ENCODE measurements at regions not wholly inside any gene's neighbourhood (a gene's known extent, or its start where the extent isn't known, plus 50 kb on each side); places are given as distances from the start of the nearest gene placed in this dataset.

DNA sequence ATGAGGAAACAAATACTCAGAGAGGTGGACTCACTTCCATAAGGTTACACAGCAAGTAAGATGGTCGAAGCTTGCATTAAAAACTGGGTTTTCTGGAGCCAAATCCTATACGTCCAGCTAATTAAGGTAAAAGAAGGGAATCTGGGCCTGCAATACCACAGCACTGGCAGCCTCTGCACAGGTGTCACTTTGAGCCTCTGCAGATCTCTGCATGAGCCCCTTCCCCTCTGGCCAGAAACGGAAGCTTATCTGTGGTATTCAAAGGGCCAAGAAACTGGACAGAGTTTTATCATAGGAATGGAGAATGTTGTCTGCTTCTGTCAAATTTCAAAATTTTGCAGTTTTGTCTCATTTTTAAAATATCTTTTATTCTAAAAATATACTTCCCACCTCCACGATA lies 76.1 kb downstream of the OSR1 start:
- no peak overlapping the region for H2AK9ac ChIP-seq (replicated peaks; ENCODE audit: low read depth, low read length, poor library complexity)
- no peak overlapping the region for H3K27ac ChIP-seq (ENCODE audit: insufficient read depth, low read length)
- H2BK20ac ChIP-seq (ENCODE audit: low read depth, low read length) = no peak overlapping the region
- ChIA-PET CTCF (no interaction called here), POLR2A (ENCODE audit: unreplicated experiment) (no interaction called here)
- H3K18ac ChIP-seq (ENCODE audit: low read depth, low read length) = no peak overlapping the region
- no peak overlapping the region for H4K5ac ChIP-seq (ENCODE audit: low read depth, low read length)
- no peak overlapping the region for H2BK120ac ChIP-seq (ENCODE audit: low read depth, low read length)
- H3K4ac ChIP-seq (ENCODE audit: low read depth, low read length) = no peak overlapping the region
- no peaks in the 10 kb centered on the region for H3K79me1 ChIP-seq (ENCODE audit: low read depth in 1 of 2, low read length in 2 of 2)
- TF ChIP-seq SMC3 (IDR thresholded peaks at IDR 0.05; ENCODE audit: low read depth, low read length) (no peak), BHLHE40 (IDR thresholded peaks at IDR 0.05; ENCODE audit: low read depth, low read length) (no peak), CHD1 (IDR thresholded peaks at IDR 0.05; ENCODE audit: low read depth, low read length) (no peak), MXI1 (IDR thresholded peaks at IDR 0.05; ENCODE audit: borderline replicate concordance, low read depth, low read length) (no peak), NFE2L2 (IDR thresholded peaks at IDR 0.05; ENCODE audit: low read depth, low read length) (no peak), RFX5 (IDR thresholded peaks at IDR 0.05; ENCODE audit: low read depth, low read length) (no peak), RCOR1 (IDR thresholded peaks at IDR 0.05; ENCODE audit: insufficient replicate concordance, low read length) (no peak), CEBPB (IDR thresholded peaks at IDR 0.05; ENCODE audit: low read depth, low read length) (no peak), MAFK (IDR thresholded peaks at IDR 0.05; ENCODE audit: low read depth, low read length) (no peak), FOS (IDR thresholded peaks at IDR 0.05; ENCODE audit: low read depth, low read length) (no peak), MAZ (IDR thresholded peaks at IDR 0.05; ENCODE audit: borderline replicate concordance, low read depth, low read length) (no peak), POLR2A (IDR thresholded peaks at IDR 0.05; ENCODE audit: low read depth, low read length) (no peak), RAD21 (IDR thresholded peaks at IDR 0.05; ENCODE audit: low read length) (no peak)
- TF ChIP-seq, protein P1, sequence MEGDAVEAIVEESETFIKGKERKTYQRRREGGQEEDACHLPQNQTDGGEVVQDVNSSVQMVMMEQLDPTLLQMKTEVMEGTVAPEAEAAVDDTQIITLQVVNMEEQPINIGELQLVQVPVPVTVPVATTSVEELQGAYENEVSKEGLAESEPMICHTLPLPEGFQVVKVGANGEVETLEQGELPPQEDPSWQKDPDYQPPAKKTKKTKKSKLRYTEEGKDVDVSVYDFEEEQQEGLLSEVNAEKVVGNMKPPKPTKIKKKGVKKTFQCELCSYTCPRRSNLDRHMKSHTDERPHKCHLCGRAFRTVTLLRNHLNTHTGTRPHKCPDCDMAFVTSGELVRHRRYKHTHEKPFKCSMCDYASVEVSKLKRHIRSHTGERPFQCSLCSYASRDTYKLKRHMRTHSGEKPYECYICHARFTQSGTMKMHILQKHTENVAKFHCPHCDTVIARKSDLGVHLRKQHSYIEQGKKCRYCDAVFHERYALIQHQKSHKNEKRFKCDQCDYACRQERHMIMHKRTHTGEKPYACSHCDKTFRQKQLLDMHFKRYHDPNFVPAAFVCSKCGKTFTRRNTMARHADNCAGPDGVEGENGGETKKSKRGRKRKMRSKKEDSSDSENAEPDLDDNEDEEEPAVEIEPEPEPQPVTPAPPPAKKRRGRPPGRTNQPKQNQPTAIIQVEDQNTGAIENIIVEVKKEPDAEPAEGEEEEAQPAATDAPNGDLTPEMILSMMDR (conservative IDR thresholded peaks at IDR 0.05; ENCODE audit: low read depth, low read length) = no peak
- TF ChIP-seq, protein P2, sequence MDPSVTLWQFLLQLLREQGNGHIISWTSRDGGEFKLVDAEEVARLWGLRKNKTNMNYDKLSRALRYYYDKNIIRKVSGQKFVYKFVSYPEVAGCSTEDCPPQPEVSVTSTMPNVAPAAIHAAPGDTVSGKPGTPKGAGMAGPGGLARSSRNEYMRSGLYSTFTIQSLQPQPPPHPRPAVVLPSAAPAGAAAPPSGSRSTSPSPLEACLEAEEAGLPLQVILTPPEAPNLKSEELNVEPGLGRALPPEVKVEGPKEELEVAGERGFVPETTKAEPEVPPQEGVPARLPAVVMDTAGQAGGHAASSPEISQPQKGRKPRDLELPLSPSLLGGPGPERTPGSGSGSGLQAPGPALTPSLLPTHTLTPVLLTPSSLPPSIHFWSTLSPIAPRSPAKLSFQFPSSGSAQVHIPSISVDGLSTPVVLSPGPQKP (IDR thresholded peaks at IDR 0.05; ENCODE audit: borderline replicate concordance, low read depth, low read length) = no peak
- TF ChIP-seq, protein P3, sequence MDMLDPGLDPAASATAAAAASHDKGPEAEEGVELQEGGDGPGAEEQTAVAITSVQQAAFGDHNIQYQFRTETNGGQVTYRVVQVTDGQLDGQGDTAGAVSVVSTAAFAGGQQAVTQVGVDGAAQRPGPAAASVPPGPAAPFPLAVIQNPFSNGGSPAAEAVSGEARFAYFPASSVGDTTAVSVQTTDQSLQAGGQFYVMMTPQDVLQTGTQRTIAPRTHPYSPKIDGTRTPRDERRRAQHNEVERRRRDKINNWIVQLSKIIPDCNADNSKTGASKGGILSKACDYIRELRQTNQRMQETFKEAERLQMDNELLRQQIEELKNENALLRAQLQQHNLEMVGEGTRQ (IDR thresholded peaks at IDR 0.05; ENCODE audit: low read depth, low read length) = no peak
- H3K36me3 ChIP-seq (ENCODE audit: control insufficient read depth, insufficient read depth, low read length) = no peaks in the 10 kb centered on the region
- H3K4me2 ChIP-seq (ENCODE audit: low read depth, low read length) = no peak overlapping the region
- H3K56ac ChIP-seq (ENCODE audit: extremely low read depth, insufficient read depth, low read length) = no peak overlapping the region
- in situ Hi-C loops (cut with MboI; ENCODE audit: low sequenced_read_pairs) (no loop called here), intact Hi-C loops (cut with micrococcal nuclease) (no loop called here), dilution Hi-C loops (cut with HindIII; ENCODE audit: low sequenced_read_pairs, unreplicated experiment) (no loop called here)
- H2BK5ac ChIP-seq (ENCODE audit: low read depth, low read length, poor library complexity, severe bottlenecking) = no peak overlapping the region
- no peak overlapping the region for H4K91ac ChIP-seq (ENCODE audit: insufficient read depth, low read depth, low read length)
- no peaks in the 10 kb centered on the region for H4K20me1 ChIP-seq (ENCODE audit: insufficient read depth, low read length)
- H2AFZ ChIP-seq (replicated peaks; ENCODE audit: low read length, poor library complexity) = no peak overlapping the region
- H3K14ac ChIP-seq (replicated peaks; ENCODE audit: low read depth, low read length) = no peak overlapping the region
- H2AK5ac ChIP-seq (ENCODE audit: low read depth, low read length) = no peak overlapping the region
- H3K23ac ChIP-seq (ENCODE audit: low read depth, low read length) = no peak overlapping the region
- 100% methylated on average over 1 of the region's 4 CpGs; no CpG with 5 or more reads in 1 of the 2 experiments for WGBS, 2 experiments (ENCODE audit: extremely low coverage in 2 of 2, insufficient read length in 1 of 2)
- no peak overlapping the region for H3K9ac ChIP-seq (ENCODE audit: low read depth, low read length)
- no TSS peak for BruUV-seq (replicated peaks)
- H3K4me1 ChIP-seq (ENCODE audit: control insufficient read depth, insufficient read depth, low read length) = no peaks in the 10 kb centered on the region
- no peak overlapping the region for H3K4me3 ChIP-seq (ENCODE audit: insufficient read depth, low read depth, low read length)
- DNase-seq (no peak), ATAC-seq (ENCODE audit: low read depth) (no peak)
- H3K9me1 ChIP-seq (ENCODE audit: insufficient read depth, low read length) = no peaks in the 10 kb centered on the region
- no peak overlapping the region for H4K8ac ChIP-seq (ENCODE audit: low read depth in 2 of 2, low read length in 2 of 2)
- H3K9me3 ChIP-seq (ENCODE audit: control insufficient read depth, insufficient read depth, low read length) = no peaks in the 10 kb centered on the region
- no peak overlapping the region for H2BK15ac ChIP-seq (ENCODE audit: low read depth, low read length)
- H3K27me3 ChIP-seq (ENCODE audit: control insufficient read depth, insufficient read depth, low read length) = no peaks in the 10 kb centered on the region

Measured in IMR-90 (cell line).